ENCODE measurements at regions not wholly inside any gene's neighbourhood (a gene's known extent, or its start where the extent isn't known, plus 50 kb on each side); places are given as distances from the start of the nearest gene placed in this dataset.

GRCh38 chr1:10892138-10893065 is 96.0 kb upstream of the CASZ1 start:
- TF ChIP-seq CTCF (IDR thresholded peaks at IDR 0.05; ENCODE audit: low read depth, low read length) = no peak
- TF ChIP-seq POLR2A (IDR thresholded peaks at IDR 0.05; ENCODE audit: extremely low read depth, insufficient read length) = no peak
- no peak for TF ChIP-seq MYC (IDR thresholded peaks at IDR 0.05; ENCODE audit: low read depth, low read length)
- no peak for TF ChIP-seq MAX (IDR thresholded peaks at IDR 0.05; ENCODE audit: low read depth, low read length)

All from NB4 (cell line).